ENCODE measurements at regions not wholly inside any gene's neighbourhood (a gene's known extent, or its start where the extent isn't known, plus 50 kb on each side); places are given as distances from the start of the nearest gene placed in this dataset.
"Not testable (repeated sequence)": the region's sequence is repeated elsewhere in the genome, so short reads cannot be mapped to it uniquely, and the experiment has no call there.

DNA sequence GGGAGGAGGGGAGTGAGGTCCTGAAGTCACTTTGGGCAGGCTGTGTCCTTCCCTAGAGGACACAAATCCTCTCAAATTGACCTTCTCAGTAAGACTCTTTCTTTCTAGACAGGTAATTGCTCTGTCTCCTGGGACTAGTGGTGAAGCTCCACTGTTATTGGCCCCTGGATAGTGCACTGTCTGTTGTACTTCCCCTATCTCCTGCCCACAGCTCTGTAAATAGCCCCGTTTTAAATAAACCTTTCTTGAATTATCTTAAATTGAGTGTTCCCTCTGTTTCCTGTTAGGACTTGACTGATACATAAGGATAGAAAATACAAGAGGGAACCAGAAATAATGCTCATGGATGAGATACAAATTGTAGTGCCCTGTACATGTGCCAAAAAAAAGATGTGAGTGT is 229.5 kb upstream of the USP24 start:
- H3K4me1 ChIP-seq (ENCODE audit: control insufficient read depth, insufficient read depth, low read length), result peaks cover 69% of the 10 kb centered on the region
- H3K36me3 ChIP-seq (ENCODE audit: insufficient read depth, low read length), result no peaks in the 10 kb centered on the region
- no peaks in the 10 kb centered on the region for H3K27me3 ChIP-seq (ENCODE audit: control insufficient read depth, insufficient read depth, low read length)
- H3K9me3 ChIP-seq (replicated peaks; ENCODE audit: low read length), result no peaks in the 10 kb centered on the region
- H3K4me2 ChIP-seq (ENCODE audit: low read length), result no peak overlapping the region
- no peak overlapping the region for H3K4me3 ChIP-seq (ENCODE audit: low read length)
- H3K9ac ChIP-seq (ENCODE audit: low read depth, low read length), result peak overlapping the region; percentile 77

DNA sequence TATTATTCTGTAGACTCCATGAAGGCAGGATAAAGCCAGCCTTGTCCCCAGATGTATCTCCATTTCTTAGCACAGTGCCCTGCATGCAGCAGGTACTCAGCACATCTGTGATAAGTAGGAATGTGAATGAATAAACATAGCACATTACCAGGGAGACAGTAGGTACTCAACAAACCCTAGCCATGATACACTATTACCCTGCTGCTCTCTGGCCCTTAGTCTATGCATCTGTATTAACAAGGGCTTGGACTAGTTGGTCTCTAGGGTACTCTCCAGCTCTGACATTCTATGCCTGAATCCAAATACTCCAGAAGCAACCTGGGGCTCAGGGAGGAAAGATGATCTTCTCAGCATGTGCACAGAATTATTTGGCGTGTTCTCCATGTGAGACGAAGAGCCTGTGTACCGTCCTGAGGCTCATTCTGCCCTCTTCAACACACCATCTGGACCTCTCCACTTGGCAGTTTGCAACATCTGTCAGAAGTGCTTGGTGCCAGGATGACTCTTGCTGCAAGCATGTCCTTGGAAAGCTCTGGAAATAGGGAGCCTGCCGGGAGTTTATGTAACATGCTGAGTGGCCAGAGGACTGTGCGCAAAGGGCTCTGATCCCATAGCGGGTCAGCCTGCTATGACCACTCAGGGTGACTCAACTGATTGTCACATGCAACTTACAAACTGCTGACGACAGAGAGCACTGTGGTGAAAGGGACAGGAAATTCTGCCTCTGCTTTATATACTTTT is 228.2 kb upstream of the USP24 start:
- no peaks in the 10 kb centered on the region for H3K27me3 ChIP-seq (ENCODE audit: control insufficient read depth, insufficient read depth, low read length)
- no peaks in the 10 kb centered on the region for H3K9me3 ChIP-seq (replicated peaks; ENCODE audit: low read length)
- H3K9ac ChIP-seq (ENCODE audit: low read depth, low read length), result peak overlapping the region; percentile 77
- no peak overlapping the region for H3K4me3 ChIP-seq (ENCODE audit: low read length)
- H3K4me2 ChIP-seq (ENCODE audit: low read length), result no peak overlapping the region
- H3K36me3 ChIP-seq (ENCODE audit: insufficient read depth, low read length), result no peaks in the 10 kb centered on the region
- H3K4me1 ChIP-seq (ENCODE audit: control insufficient read depth, insufficient read depth, low read length), result peaks cover 65% of the 10 kb centered on the region

DNA sequence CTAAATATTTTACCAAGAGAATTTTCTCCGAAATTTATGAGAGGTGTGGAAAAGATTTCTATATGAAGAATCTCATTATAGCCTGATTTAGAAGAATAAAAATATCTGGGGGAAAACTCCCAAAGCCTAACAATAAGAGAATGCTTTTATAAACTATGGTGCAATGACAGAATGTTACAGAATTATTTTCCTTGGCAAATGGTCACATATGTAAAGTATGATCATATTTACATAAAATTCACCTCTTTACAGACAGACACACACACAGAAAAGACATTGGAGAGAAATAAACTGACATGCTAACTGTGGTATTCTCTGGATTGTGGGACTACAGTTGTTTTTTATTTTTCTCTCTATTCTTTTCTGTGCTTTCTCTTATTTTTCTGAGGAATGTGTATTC is 226.3 kb upstream of the USP24 start:
- Histone ChIP-seq H3K4me1 (ENCODE audit: control insufficient read depth, insufficient read depth, low read length) (peaks cover 49% of the 10 kb centered on the region), H3K4me2 (ENCODE audit: low read length) (no peak overlapping the region), H3K36me3 (ENCODE audit: insufficient read depth, low read length) (no peaks in the 10 kb centered on the region), H3K9me3 (replicated peaks; ENCODE audit: low read length) (no peaks in the 10 kb centered on the region), H3K9ac (ENCODE audit: low read depth, low read length) (peak overlapping the region; percentile 43), H3K27me3 (ENCODE audit: control insufficient read depth, insufficient read depth, low read length) (no peaks in the 10 kb centered on the region), H3K4me3 (ENCODE audit: low read length) (no peak overlapping the region)

DNA sequence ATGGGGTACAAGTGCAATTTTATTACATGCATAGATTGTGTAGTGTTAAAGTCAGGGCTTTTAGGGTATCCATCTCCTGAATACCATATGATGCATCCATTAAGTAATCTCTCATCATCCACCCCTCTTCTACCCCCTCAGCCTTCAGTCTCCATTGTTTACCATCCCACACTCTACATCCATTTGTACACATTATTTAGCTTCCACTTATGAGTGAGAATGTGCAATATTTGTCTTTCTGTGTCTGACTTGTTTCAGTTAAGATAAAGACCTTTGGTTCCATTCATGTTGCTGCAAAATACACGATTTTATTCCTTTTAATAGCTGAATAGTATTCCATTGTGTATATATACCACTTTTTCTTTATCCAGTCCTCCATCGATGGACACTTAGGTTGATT is 222.5 kb upstream of the USP24 start:
- Histone ChIP-seq H3K27me3 (ENCODE audit: control insufficient read depth, insufficient read depth, low read length) (no peaks in the 10 kb centered on the region), H3K36me3 (ENCODE audit: insufficient read depth, low read length) (no peaks in the 10 kb centered on the region), H3K4me3 (ENCODE audit: low read length) (no peak overlapping the region), H3K9ac (ENCODE audit: low read depth, low read length) (no peak overlapping the region), H3K9me3 (replicated peaks; ENCODE audit: low read length) (no peaks in the 10 kb centered on the region), H3K4me1 (ENCODE audit: control insufficient read depth, insufficient read depth, low read length) (peaks cover 15% of the 10 kb centered on the region), H3K4me2 (ENCODE audit: low read length) (no peak overlapping the region)

DNA sequence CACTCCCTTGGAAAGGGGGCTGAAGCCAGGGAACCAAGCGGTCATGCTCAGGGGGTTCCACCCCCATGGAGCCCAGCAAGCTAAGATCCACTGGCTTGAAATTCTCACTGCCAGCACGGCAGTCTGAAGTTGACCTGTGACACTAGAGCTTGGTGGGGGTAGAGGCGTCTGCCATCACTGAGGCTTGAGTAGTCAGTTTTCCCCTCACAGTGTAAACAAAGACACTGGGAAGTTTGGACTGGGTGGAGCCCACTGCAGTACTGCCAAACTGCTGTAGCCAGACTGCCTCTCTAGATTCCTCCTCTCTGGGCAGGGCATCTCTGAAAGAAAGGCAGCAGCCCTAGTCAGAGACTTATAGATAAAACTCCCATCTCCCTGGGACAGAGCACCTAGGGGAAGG is 215.6 kb upstream of the USP24 start:
- H3K27me3 ChIP-seq (ENCODE audit: control insufficient read depth, insufficient read depth, low read length); H3K4me2 ChIP-seq (ENCODE audit: low read length); H3K36me3 ChIP-seq (ENCODE audit: insufficient read depth, low read length); H3K4me3 ChIP-seq (ENCODE audit: low read length); H3K9me3 ChIP-seq (replicated peaks; ENCODE audit: low read length): not testable (repeated sequence)
- H3K9ac ChIP-seq (ENCODE audit: low read depth, low read length), result peak overlapping the region; percentile 57
- peaks cover 38% of the 10 kb centered on the region for H3K4me1 ChIP-seq (ENCODE audit: control insufficient read depth, insufficient read depth, low read length)

DNA sequence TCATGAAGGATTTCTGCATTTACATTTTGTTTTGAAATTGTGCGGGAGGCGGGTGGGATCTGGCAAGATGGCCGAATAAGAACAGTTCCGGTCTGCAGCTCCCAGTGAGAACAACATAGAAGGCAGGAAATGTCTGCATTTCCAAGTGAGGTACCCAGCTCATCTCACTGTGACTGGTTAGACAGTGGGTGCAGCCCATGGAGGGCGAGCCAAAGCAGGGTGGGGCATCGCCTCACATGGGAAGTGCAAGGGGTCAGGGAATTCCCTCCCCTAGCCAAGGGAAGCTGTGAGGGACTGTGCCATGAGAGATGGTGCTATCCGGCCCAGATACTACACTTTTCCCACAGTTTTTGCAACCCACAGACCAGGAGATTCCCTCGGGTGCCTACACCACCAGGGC is 215.0 kb upstream of the USP24 start:
- peak overlapping the region; percentile 30 for H3K4me2 ChIP-seq (ENCODE audit: low read length)
- not testable (repeated sequence) for H3K36me3 ChIP-seq (ENCODE audit: insufficient read depth, low read length); H3K9me3 ChIP-seq (replicated peaks; ENCODE audit: low read length); H3K4me3 ChIP-seq (ENCODE audit: low read length); H3K27me3 ChIP-seq (ENCODE audit: control insufficient read depth, insufficient read depth, low read length)
- H3K4me1 ChIP-seq (ENCODE audit: control insufficient read depth, insufficient read depth, low read length), result peaks cover 38% of the 10 kb centered on the region
- peak overlapping the region; percentile 57 for H3K9ac ChIP-seq (ENCODE audit: low read depth, low read length)

DNA sequence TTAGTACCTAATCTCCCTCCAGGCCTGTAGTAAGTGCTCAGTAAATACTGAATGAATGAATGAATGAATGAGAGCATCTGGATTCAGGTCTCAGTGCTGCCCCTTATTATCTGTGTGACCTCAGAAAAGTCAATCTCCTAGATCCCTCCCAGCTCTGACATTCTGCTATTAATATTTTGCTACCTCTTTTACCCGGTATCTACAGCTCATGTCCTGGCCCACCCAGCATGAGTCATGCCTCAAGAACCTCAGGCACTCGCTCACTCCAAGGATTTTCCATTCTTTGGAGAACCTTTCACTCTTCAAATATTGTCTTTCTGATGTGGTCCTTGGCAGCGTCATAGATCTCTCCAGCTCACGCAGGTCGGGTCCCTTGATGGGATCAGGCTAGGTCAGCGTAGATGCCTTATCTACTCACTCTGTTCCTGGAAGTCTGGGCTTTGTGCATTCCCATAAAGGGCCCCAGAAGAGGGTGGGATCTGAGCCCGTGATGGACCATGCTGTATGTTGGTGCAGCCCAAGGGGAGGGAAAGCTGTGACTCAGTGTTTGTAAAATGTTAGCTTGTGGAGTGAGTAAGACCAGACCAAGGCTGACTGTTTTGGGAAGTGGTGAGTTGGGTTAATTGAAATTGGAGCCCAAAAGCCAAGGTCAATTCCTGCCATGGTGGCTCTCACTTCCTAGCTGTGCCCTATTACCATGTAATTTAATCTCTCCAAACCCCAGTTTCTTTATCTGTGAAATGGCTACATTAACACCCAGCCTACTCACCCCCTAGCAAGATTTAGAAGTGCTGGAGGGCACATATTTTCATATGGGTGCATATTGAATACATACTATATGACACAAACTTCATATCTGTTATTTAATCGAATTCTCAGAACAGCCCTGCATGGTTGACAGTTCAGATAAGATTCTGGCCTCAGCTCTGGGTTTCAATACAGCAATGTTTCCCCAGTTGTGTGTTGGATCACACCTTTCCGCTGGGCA is 214.1 kb upstream of the USP24 start:
- peak overlapping the region; percentile 68 for H3K9ac ChIP-seq (ENCODE audit: low read depth, low read length)

DNA sequence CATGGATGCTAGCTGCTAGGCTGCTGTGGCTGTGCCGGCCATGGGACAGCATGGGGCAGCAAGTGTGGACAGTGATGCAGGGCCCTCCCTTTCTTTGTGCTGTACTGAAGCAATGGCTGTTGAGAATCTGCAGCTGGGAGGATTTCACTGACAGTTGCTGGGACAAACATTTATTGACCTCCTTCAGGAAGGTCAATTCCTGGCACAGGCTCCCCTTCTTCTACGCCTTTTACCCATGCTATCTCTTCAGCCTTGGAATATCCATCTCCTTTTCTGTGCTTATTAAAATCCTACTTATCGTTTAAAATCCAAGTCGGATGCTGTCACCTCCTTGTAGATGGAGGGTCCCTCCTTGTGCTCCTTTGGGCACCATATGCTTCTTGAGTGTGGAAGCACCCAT is 213.1 kb upstream of the USP24 start:
- H3K9ac ChIP-seq (ENCODE audit: low read depth, low read length), result peak overlapping the region; percentile 68

More for the DNA sequence above, 214.1 kb upstream of the USP24 start:
- no peak overlapping the region for H3K4me3 ChIP-seq (ENCODE audit: low read length)
- peaks cover 38% of the 10 kb centered on the region for H3K4me1 ChIP-seq (ENCODE audit: control insufficient read depth, insufficient read depth, low read length)
- H3K27me3 ChIP-seq (ENCODE audit: control insufficient read depth, insufficient read depth, low read length), result no peaks in the 10 kb centered on the region
- no peaks in the 10 kb centered on the region for H3K9me3 ChIP-seq (replicated peaks; ENCODE audit: low read length)
- peak overlapping the region; percentile 30 for H3K4me2 ChIP-seq (ENCODE audit: low read length)
- no peaks in the 10 kb centered on the region for H3K36me3 ChIP-seq (ENCODE audit: insufficient read depth, low read length)

DNA sequence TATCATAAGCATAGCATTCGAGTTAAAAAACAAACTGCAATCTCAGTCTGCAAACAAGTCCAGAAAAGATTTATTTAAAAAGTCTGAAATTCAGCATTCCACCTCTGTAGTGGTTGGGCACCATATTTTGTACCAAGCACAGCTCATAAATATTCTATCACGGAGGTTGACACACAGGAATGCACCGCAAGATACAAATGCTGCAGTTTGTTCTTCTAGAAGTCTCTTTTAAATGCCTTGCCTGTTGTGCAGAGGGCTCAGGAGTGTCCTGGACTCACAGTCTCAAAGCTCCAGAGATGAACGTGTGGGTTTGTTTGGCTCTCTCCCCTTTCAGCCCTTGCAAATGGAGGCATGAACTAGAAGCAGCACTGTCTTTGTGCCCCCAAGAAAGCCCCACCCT is 212.4 kb upstream of the USP24 start:
- Histone ChIP-seq H3K4me2 (ENCODE audit: low read length) (no peak overlapping the region), H3K9me3 (replicated peaks; ENCODE audit: low read length) (no peaks in the 10 kb centered on the region), H3K27me3 (ENCODE audit: control insufficient read depth, insufficient read depth, low read length) (no peaks in the 10 kb centered on the region), H3K4me3 (ENCODE audit: low read length) (no peak overlapping the region), H3K36me3 (ENCODE audit: insufficient read depth, low read length) (no peaks in the 10 kb centered on the region), H3K4me1 (ENCODE audit: control insufficient read depth, insufficient read depth, low read length) (peaks cover 38% of the 10 kb centered on the region), H3K9ac (ENCODE audit: low read depth, low read length) (peak overlapping the region; percentile 68)

More for the DNA sequence above, 213.1 kb upstream of the USP24 start:
- H3K9me3 ChIP-seq (replicated peaks; ENCODE audit: low read length), result no peaks in the 10 kb centered on the region
- peaks cover 38% of the 10 kb centered on the region for H3K4me1 ChIP-seq (ENCODE audit: control insufficient read depth, insufficient read depth, low read length)
- H3K4me2 ChIP-seq (ENCODE audit: low read length), result no peak overlapping the region
- no peak overlapping the region for H3K4me3 ChIP-seq (ENCODE audit: low read length)
- H3K27me3 ChIP-seq (ENCODE audit: control insufficient read depth, insufficient read depth, low read length), result no peaks in the 10 kb centered on the region
- H3K36me3 ChIP-seq (ENCODE audit: insufficient read depth, low read length), result no peaks in the 10 kb centered on the region

DNA sequence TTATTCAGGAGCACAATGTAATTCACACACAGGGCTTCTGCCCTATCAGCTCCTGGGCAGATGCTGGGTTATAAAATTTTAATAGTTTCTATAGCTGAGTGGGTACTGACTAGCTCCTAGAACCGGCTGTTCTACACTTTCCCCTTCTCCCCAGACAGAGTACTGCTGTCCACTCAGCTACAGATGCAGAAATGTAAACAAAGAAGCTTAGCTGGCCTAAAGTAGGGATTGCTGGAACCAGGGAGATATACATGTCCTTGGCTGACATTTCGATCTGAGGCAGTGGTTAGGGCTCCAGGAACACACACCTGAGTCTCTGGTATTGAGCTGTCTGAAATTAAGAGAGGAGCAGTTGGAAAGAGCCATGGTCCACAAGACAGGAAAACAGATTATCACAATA is 211.5 kb upstream of the USP24 start:
- H3K4me2 ChIP-seq (ENCODE audit: low read length), result no peak overlapping the region
- no peak overlapping the region for H3K9ac ChIP-seq (ENCODE audit: low read depth, low read length)
- no peaks in the 10 kb centered on the region for H3K27me3 ChIP-seq (ENCODE audit: control insufficient read depth, insufficient read depth, low read length)
- H3K4me3 ChIP-seq (ENCODE audit: low read length), result no peak overlapping the region
- no peaks in the 10 kb centered on the region for H3K36me3 ChIP-seq (ENCODE audit: insufficient read depth, low read length)
- peaks cover 38% of the 10 kb centered on the region for H3K4me1 ChIP-seq (ENCODE audit: control insufficient read depth, insufficient read depth, low read length)
- H3K9me3 ChIP-seq (replicated peaks; ENCODE audit: low read length), result no peaks in the 10 kb centered on the region

DNA sequence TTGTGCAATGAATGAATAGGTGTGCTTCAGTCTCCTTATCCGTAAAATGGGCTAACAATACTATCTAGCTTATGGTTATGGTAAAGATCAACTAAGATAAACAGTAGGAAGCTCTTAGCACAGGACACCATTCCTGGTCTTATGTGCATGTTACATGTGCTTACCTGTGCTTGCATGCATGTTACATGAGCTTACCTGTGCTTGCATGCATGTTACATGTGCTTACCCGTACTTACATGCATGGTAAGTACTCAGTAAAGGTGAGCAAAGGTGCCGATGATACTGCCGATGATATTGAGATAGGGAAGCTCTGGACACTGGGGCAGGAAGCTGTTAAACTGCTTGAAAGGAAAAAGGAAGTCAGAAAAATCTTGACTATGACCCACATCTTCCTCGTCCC is 211.0 kb upstream of the USP24 start:
- H3K9me3 ChIP-seq (replicated peaks; ENCODE audit: low read length), result no peaks in the 10 kb centered on the region
- no peaks in the 10 kb centered on the region for H3K36me3 ChIP-seq (ENCODE audit: insufficient read depth, low read length)
- peaks cover 43% of the 10 kb centered on the region for H3K4me1 ChIP-seq (ENCODE audit: control insufficient read depth, insufficient read depth, low read length)
- no peak overlapping the region for H3K9ac ChIP-seq (ENCODE audit: low read depth, low read length)
- no peak overlapping the region for H3K4me3 ChIP-seq (ENCODE audit: low read length)
- no peak overlapping the region for H3K4me2 ChIP-seq (ENCODE audit: low read length)
- H3K27me3 ChIP-seq (ENCODE audit: control insufficient read depth, insufficient read depth, low read length), result no peaks in the 10 kb centered on the region
